ENCODE measurements at regions not wholly inside any gene's neighbourhood (a gene's known extent, or its start where the extent isn't known, plus 50 kb on each side); places are given as distances from the start of the nearest gene placed in this dataset.
A peak's percentile ranks its signal among the peaks of the same experiment; 100 is the strongest.
"Not testable (repeated sequence)": the region's sequence is repeated elsewhere in the genome, so short reads cannot be mapped to it uniquely, and the experiment has no call there.

DNA sequence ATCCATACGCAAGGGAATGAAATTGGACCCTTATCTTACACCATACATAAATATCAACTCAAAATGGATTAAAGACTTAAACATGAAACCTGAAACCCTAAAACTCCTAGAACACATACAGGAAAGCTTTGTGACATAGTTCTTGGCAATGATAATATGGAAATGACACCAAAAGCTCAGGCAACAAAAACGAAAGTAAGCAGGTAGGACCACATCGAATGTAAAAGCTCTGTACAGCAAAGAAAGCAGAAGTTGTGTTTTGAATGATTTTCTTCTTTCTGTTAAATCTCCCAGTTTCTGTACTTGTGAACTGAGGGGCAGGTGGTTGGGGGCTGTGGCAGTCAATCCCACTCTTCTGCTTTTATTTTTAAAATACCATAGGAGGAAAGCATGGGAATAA lies 368.4 kb upstream of the PODXL start:
- WGBS (ENCODE audit: low lambda C conversion rate), result 88% methylated on average over 3 of the region's 3 CpGs

DNA sequence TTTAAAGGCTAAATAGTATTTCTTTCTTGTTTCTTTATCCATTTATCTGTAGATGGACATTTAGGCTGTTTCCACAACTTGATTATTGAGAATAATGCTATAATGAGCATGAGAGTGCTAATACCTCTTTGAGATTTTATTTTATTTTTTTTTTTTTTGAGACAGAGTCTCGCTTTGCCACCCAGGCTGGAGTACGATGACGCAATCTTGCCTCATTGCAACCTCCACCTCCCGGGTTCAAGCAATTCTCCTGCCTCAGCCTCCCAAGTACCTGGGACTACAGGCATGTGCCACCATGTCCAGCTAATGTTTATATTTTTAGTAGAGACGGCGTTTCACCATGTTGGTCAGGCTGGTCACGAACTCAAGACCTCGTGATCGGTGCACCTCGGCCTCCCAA lies 366.5 kb upstream of the PODXL start:
- peaks cover 0 to 40% of the 10 kb centered on the region in 2 experiments for H3K36me3 ChIP-seq (replicated peaks in 1 of 2; ENCODE audit: control insufficient read depth in 1 of 2, insufficient read depth in 2 of 2, low read length in 1 of 2)
- peaks cover 77% of the 10 kb centered on the region for H3K79me2 ChIP-seq (ENCODE audit: insufficient read depth)
- H3K9me2 ChIP-seq; H3K4me1 ChIP-seq (ENCODE audit: control insufficient read depth in 1 of 2, insufficient read depth in 2 of 2, low read depth in 1 of 2, low read length in 1 of 2); CTCF ChIA-PET; DNase-seq; H3K4me3 ChIP-seq (ENCODE audit: low read depth in 2 of 2, low read length in 1 of 2); H3K4me2 ChIP-seq; POLR2A ChIA-PET; H2AFZ ChIP-seq (ENCODE audit: low read depth); H3K9ac ChIP-seq; H3K27ac ChIP-seq (ENCODE audit: low read depth in 2 of 2, low read length in 1 of 2); H3K9me3 ChIP-seq; H3K27me3 ChIP-seq (ENCODE audit: insufficient read depth): not testable (repeated sequence)
- peaks cover 15% of the 10 kb centered on the region; the same call in 1 of the 2 replicates for H4K20me1 ChIP-seq (ENCODE audit: insufficient read depth)
- peaks cover 21% of the 10 kb centered on the region for H3F3A ChIP-seq (replicated peaks; ENCODE audit: insufficient read depth)
- WGBS (ENCODE audit: low lambda C conversion rate), result 97% methylated on average over 10 of the region's 10 CpGs

More for the DNA sequence above, 368.4 kb upstream of the PODXL start:
- Histone ChIP-seq H3K36me3 (replicated peaks in 1 of 2; ENCODE audit: control insufficient read depth in 1 of 2, insufficient read depth in 2 of 2, low read length in 1 of 2) (peaks cover 3 to 51% of the 10 kb centered on the region in 2 experiments), H3F3A (replicated peaks; ENCODE audit: insufficient read depth) (peaks cover 21% of the 10 kb centered on the region), H3K9me3 (no peaks in the 10 kb centered on the region), H4K20me1 (ENCODE audit: insufficient read depth) (peaks cover 23% of the 10 kb centered on the region; the same call in 1 of the 2 replicates), H3K4me2 (no peak overlapping the region), H3K27me3 (ENCODE audit: insufficient read depth) (no peaks in the 10 kb centered on the region), H3K4me1 (ENCODE audit: control insufficient read depth in 1 of 2, insufficient read depth in 2 of 2, low read depth in 1 of 2, low read length in 1 of 2) (peaks cover 5 to 6% of the 10 kb centered on the region in 2 experiments; a peak in 3 of 4 replicates), H3K9me2 (no peaks in the 10 kb centered on the region), H3K9ac (no peak overlapping the region), H3K27ac (ENCODE audit: low read depth in 2 of 2, low read length in 1 of 2) (no peak overlapping the region), H3K79me2 (ENCODE audit: insufficient read depth) (peaks cover 61% of the 10 kb centered on the region), H2AFZ (ENCODE audit: low read depth) (no peak overlapping the region), H3K4me3 (ENCODE audit: low read depth in 2 of 2, low read length in 1 of 2) (no peak overlapping the region)
- TF ChIP-seq FOSL2 (IDR thresholded peaks at IDR 0.05; ENCODE audit: borderline replicate concordance, low read depth) (no peak), ELF1 (IDR thresholded peaks at IDR 0.05) (no peak), NRF1 (IDR thresholded peaks at IDR 0.05; ENCODE audit: low read depth, low read length) (no peak), TCF12 (IDR thresholded peaks at IDR 0.05) (no peak)
- ChIA-PET CTCF (interaction anchor here (0.6 to 1.6 kb wide), 5 partner anchors 13 to 323 kb away, joined by 3 to 8 read pairs (median 3); no protein-coding TSS in a partner anchor), POLR2A (no interaction called here)
- DNase-seq, result no peak

DNA sequence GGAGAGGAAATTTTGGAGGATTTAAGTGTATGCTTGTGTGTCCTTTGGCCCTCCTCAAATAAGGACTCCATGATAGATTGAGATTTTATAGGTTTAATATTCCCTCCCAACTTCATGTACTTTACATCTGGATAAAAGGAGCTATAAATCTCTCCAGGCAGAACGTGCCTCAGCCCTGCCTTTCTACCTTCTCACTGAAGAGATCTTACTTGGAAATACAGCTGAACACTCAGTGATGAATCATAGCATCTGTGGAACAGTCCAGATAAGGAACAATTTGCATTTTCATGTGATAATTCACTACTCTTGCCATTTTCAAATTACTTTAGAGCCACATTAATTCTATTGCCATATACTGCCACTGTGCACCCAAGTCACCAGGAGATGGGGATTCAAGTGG lies 364.6 kb upstream of the PODXL start:
- DNase-seq, result no peak
- no peak overlapping the region for H3K9ac ChIP-seq
- H3K9me3 ChIP-seq, result no peaks in the 10 kb centered on the region
- H3K27ac ChIP-seq (ENCODE audit: low read depth in 2 of 2, low read length in 1 of 2), result peak overlapping the region in 1 of 2 experiments; percentile 54; a peak in 1 of 4 replicates
- peak overlapping the region; percentile 16; the same call in 1 of the 2 replicates for H3K4me2 ChIP-seq
- H3K27me3 ChIP-seq (ENCODE audit: insufficient read depth), result no peaks in the 10 kb centered on the region
- WGBS (ENCODE audit: low lambda C conversion rate), result 3% methylated on average over 1 of the region's 1 CpG
- POLR2A ChIA-PET, result no interaction called here
- TF ChIP-seq, protein P1, sequence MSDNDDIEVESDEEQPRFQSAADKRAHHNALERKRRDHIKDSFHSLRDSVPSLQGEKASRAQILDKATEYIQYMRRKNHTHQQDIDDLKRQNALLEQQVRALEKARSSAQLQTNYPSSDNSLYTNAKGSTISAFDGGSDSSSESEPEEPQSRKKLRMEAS (IDR thresholded peaks at IDR 0.05; ENCODE audit: low read depth), result 0 out of 2 replicates have a peak, but pooled peaks have one; percentile 20
- TF ChIP-seq MEF2A (IDR thresholded peaks at IDR 0.05; ENCODE audit: borderline replicate concordance, low read depth) (no peak), EP300 (IDR thresholded peaks at IDR 0.05; ENCODE audit: borderline replicate concordance in 1 of 2, low read depth in 1 of 2, low read length in 1 of 2) (peak in 1 of 2 experiments; percentile 20; a peak in 1 of 4 replicates), FOSL2 (IDR thresholded peaks at IDR 0.05; ENCODE audit: borderline replicate concordance, low read depth) (peak; percentile 85), POLR2AphosphoS5 (IDR thresholded peaks at IDR 0.05; ENCODE audit: low read depth, low read length) (peak; percentile 27; the same call in 1 of the 2 replicates), JUND (IDR thresholded peaks at IDR 0.05) (peak; percentile 79), NFIC (IDR thresholded peaks at IDR 0.05; ENCODE audit: borderline replicate concordance) (peak; percentile 26; the same call in 1 of the 2 replicates), TCF12 (IDR thresholded peaks at IDR 0.05) (peak; percentile 72), RCOR1 (IDR thresholded peaks at IDR 0.05; ENCODE audit: low read length) (no peak), GABPA (IDR thresholded peaks at IDR 0.05; ENCODE audit: low read depth) (no peak)
- TF ChIP-seq, protein P2, sequence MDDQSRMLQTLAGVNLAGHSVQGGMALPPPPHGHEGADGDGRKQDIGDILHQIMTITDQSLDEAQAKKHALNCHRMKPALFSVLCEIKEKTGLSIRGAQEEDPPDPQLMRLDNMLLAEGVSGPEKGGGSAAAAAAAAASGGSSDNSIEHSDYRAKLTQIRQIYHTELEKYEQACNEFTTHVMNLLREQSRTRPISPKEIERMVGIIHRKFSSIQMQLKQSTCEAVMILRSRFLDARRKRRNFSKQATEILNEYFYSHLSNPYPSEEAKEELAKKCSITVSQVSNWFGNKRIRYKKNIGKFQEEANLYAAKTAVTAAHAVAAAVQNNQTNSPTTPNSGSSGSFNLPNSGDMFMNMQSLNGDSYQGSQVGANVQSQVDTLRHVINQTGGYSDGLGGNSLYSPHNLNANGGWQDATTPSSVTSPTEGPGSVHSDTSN (IDR thresholded peaks at IDR 0.05), result peak; percentile 85
- no peak overlapping the region for H3K4me3 ChIP-seq (ENCODE audit: low read depth in 2 of 2, low read length in 1 of 2)
- peaks cover 26% of the 10 kb centered on the region for H3F3A ChIP-seq (replicated peaks; ENCODE audit: insufficient read depth)
- H3K9me2 ChIP-seq, result no peaks in the 10 kb centered on the region
- H4K20me1 ChIP-seq (ENCODE audit: insufficient read depth), result peaks cover 8% of the 10 kb centered on the region; the same call in 1 of the 2 replicates
- H3K79me2 ChIP-seq (ENCODE audit: insufficient read depth), result peaks cover 76% of the 10 kb centered on the region
- CTCF ChIA-PET, result interaction anchor here (0.6 to 3.4 kb wide), 8 partner anchors 11 to 597 kb away, joined by 3 to 19 read pairs (median 3); no protein-coding TSS in a partner anchor
- no peak overlapping the region for H2AFZ ChIP-seq (ENCODE audit: low read depth)
- H3K4me1 ChIP-seq (ENCODE audit: control insufficient read depth in 1 of 2, insufficient read depth in 2 of 2, low read depth in 1 of 2, low read length in 1 of 2), result peaks cover 5 to 6% of the 10 kb centered on the region in 2 experiments; a peak in 3 of 4 replicates
- H3K36me3 ChIP-seq (replicated peaks in 1 of 2; ENCODE audit: control insufficient read depth in 1 of 2, insufficient read depth in 2 of 2, low read length in 1 of 2), result peaks cover 0 to 30% of the 10 kb centered on the region in 2 experiments

All from SK-N-SH (cell line).